CMK (cell line): ENCODE measurements at regions not wholly inside any gene's neighbourhood (a gene's known extent, or its start where the extent isn't known, plus 50 kb on each side); places are given as distances from the start of the nearest gene placed in this dataset.

Source experiments
- DNase-seq: peaks from one replicate; pipeline ENCODE4 v3.0.0-alpha.2; 2010; ENCODE audit warnings: low read depth

GRCh38 chr3:117892431-117892841 is 1142.2 kb downstream of the IGSF11 start:
- no peak for DNase-seq

GRCh38 chr3:117893001-117893400 is 1141.6 kb downstream of the IGSF11 start:
- DNase-seq: no peak

GRCh38 chr3:117893638-117894037 is 1141.0 kb downstream of the IGSF11 start:
- DNase-seq: no peak

- no peak for DNase-seq
These were observed 1135.7 kb downstream of the IGSF11 start for GRCh38 chr3:117898722-117899522.

- DNase-seq: no peak
These were observed 1131.4 kb downstream of the IGSF11 start for GRCh38 chr3:117903226-117903625.

- DNase-seq: no peak
These were observed 1123.7 kb downstream of the IGSF11 start for GRCh38 chr3:117910820-117911521.

- no peak for DNase-seq
These were observed 1122.3 kb downstream of the IGSF11 start for GRCh38 chr3:117912352-117912751.

- no peak for DNase-seq
These were observed 1120.0 kb downstream of the IGSF11 start for GRCh38 chr3:117914540-117915100.

GRCh38 chr3:117916839-117917238 is 1117.8 kb downstream of the IGSF11 start:
- DNase-seq: no peak

- no peak for DNase-seq
These were observed 1115.0 kb downstream of the IGSF11 start for GRCh38 chr3:117919621-117920020.

GRCh38 chr3:117920253-117920898 is 1114.3 kb downstream of the IGSF11 start:
- DNase-seq: no peak

GRCh38 chr3:117921411-117921810 is 1113.2 kb downstream of the IGSF11 start:
- DNase-seq: no peak

- DNase-seq: no peak
These were observed 1112.6 kb downstream of the IGSF11 start for GRCh38 chr3:117922039-117922438.

GRCh38 chr3:117926819-117927218 is 1107.8 kb downstream of the IGSF11 start:
- no peak for DNase-seq

GRCh38 chr3:117927825-117928224 is 1106.8 kb downstream of the IGSF11 start:
- no peak for DNase-seq

GRCh38 chr3:117928836-117929235 is 1105.8 kb downstream of the IGSF11 start:
- no peak for DNase-seq

- no peak for DNase-seq
These were observed 1102.2 kb downstream of the IGSF11 start for GRCh38 chr3:117932441-117932840.

GRCh38 chr3:117936159-117936558 is 1098.5 kb downstream of the IGSF11 start:
- no peak for DNase-seq

GRCh38 chr3:117938974-117939373 is 1095.7 kb downstream of the IGSF11 start:
- DNase-seq: no peak

- no peak for DNase-seq
These were observed 1095.1 kb downstream of the IGSF11 start for GRCh38 chr3:117939425-117940027.

GRCh38 chr3:117941015-117941414 is 1093.6 kb downstream of the IGSF11 start:
- no peak for DNase-seq

- no peak for DNase-seq
These were observed 1092.9 kb downstream of the IGSF11 start for GRCh38 chr3:117941756-117942155.
